ENCODE measurements at regions not wholly inside any gene's neighbourhood (a gene's known extent, or its start where the extent isn't known, plus 50 kb on each side); places are given as distances from the start of the nearest gene placed in this dataset.

- TF ChIP-seq CTCF (IDR thresholded peaks at IDR 0.05) (no peak), EZH2phosphoT487 (IDR thresholded peaks at IDR 0.05) (no peak)
These were observed 99.0 kb upstream of the LIPC start for GRCh38 chr15:58332676-58333400.

Data from neural progenitor cell (in vitro differentiated cells).